H9 (cell line): ENCODE measurements at regions not wholly inside any gene's neighbourhood (a gene's known extent, or its start where the extent isn't known, plus 50 kb on each side); places are given as distances from the start of the nearest gene placed in this dataset.
A peak's percentile ranks its signal among the peaks of the same experiment; 100 is the strongest.

Source experiments
- DNase-seq: peaks from one replicate; pipeline ENCODE4 v3.0.0-alpha.2; 2017
- H2AFZ ChIP-seq: one replicate; pipeline ENCODE4 v1.6.1; 2013; ENCODE audit warnings: mild to moderate bottlenecking, low read length, control low read depth, moderate library complexity
- H2AK5ac ChIP-seq: 2 replicates; pipeline ENCODE4 v1.6.1; 2013; ENCODE audit warnings: low read length, control low read depth, mixed read lengths; ENCODE audit not compliant: insufficient read length
- H2BK120ac ChIP-seq: one replicate; pipeline ENCODE4 v1.6.1; 2013; ENCODE audit warnings: low read depth, mild to moderate bottlenecking, low read length, control low read depth, inconsistent platforms; ENCODE audit not compliant: poor library complexity, severe bottlenecking
- H2BK12ac ChIP-seq: 2 replicates; pipeline ENCODE4 v1.6.1; 2013; ENCODE audit warnings: low read length, control low read depth, mixed read lengths, low read depth; ENCODE audit not compliant: insufficient read length
- H2BK15ac ChIP-seq: 2 replicates; pipeline ENCODE4 v1.6.1; 2013; ENCODE audit warnings: low read depth, low read length, control low read depth
- H2BK20ac ChIP-seq: one replicate; pipeline ENCODE4 v1.6.1; 2013; ENCODE audit warnings: low read depth, mild to moderate bottlenecking, low read length, control low read depth, inconsistent platforms; ENCODE audit not compliant: poor library complexity, severe bottlenecking
- H2BK5ac ChIP-seq: 2 replicates; pipeline ENCODE4 v1.6.1; 2013; ENCODE audit warnings: low read length, control low read depth, mixed read lengths; ENCODE audit not compliant: insufficient read length
- H3K14ac ChIP-seq: 2 replicates; pipeline ENCODE4 v1.6.1; 2013; ENCODE audit warnings: low read length, control low read depth; ENCODE audit not compliant: insufficient read depth
- H3K18ac ChIP-seq: 2 replicates; pipeline ENCODE4 v1.6.1; 2013; ENCODE audit warnings: low read depth, mild to moderate bottlenecking, mixed read lengths, low read length, control low read depth; ENCODE audit not compliant: insufficient read length
- H3K23ac ChIP-seq: 2 replicates; pipeline ENCODE4 v1.6.1; 2013; ENCODE audit warnings: low read length, control low read depth, mixed read lengths, low read depth; ENCODE audit not compliant: insufficient read length
- H3K23me2 ChIP-seq: 2 replicates; pipeline ENCODE4 v1.6.1; 2013; ENCODE audit warnings: low read depth, mild to moderate bottlenecking, mixed read lengths, low read length, control low read depth; ENCODE audit not compliant: insufficient read length, poor library complexity, severe bottlenecking
- H3K27ac ChIP-seq: 2 replicates; pipeline ENCODE4 v1.5.1; 2013; ENCODE audit warnings: low read length, control low read depth, mixed read lengths, low read depth; ENCODE audit not compliant: insufficient read length
- H3K27me3 ChIP-seq: 2 replicates; pipeline ENCODE4 v1.6.1; 2013; ENCODE audit warnings: low read length, control low read depth, inconsistent platforms; ENCODE audit not compliant: insufficient read depth
- H3K4ac ChIP-seq: 2 replicates; pipeline ENCODE4 v1.6.1; 2013; ENCODE audit warnings: low read depth, mild to moderate bottlenecking, control low read depth, inconsistent platforms, low read length, moderate library complexity
- H3K4me1 ChIP-seq: 2 replicates; pipeline ENCODE4 v1.6.1; 2013; ENCODE audit warnings: low read length, control low read depth, inconsistent platforms; ENCODE audit not compliant: insufficient read depth
- H3K4me2 ChIP-seq: 2 replicates; pipeline ENCODE4 v1.6.1; 2013; ENCODE audit warnings: low read length, control low read depth, mixed read lengths; ENCODE audit not compliant: insufficient read length, insufficient read depth
- H3K56ac ChIP-seq: 2 replicates; pipeline ENCODE4 v1.6.1; 2013; ENCODE audit warnings: low read depth, mild to moderate bottlenecking, mixed read lengths, low read length, control low read depth; ENCODE audit not compliant: insufficient read length
- H3K79me1 ChIP-seq: 2 replicates; pipeline ENCODE4 v1.6.1; 2013; ENCODE audit warnings: low read depth, mild to moderate bottlenecking, moderate library complexity, low read length, control low read depth, inconsistent platforms; ENCODE audit not compliant: insufficient read depth, poor library complexity, severe bottlenecking
- H3K79me2 ChIP-seq: 2 replicates; pipeline ENCODE4 v1.6.1; 2013; ENCODE audit warnings: low read length, control low read depth, inconsistent platforms; ENCODE audit not compliant: insufficient read depth
- H3K9ac ChIP-seq: 2 replicates; pipeline ENCODE4 v1.6.1; 2013; ENCODE audit warnings: low read length, control low read depth, mixed read lengths; ENCODE audit not compliant: insufficient read length; ENCODE audit errors: extremely low read depth
- H3K9me3 ChIP-seq: one replicate; pipeline ENCODE4 v1.6.1; 2013; ENCODE audit warnings: low read depth, low read length, inconsistent platforms; ENCODE audit not compliant: control insufficient read depth
- H3T11ph ChIP-seq: one replicate; pipeline ENCODE4 v1.6.1; 2013; ENCODE audit warnings: mild to moderate bottlenecking, low read length, control low read depth, inconsistent platforms
- H4K20me1 ChIP-seq: one replicate; pipeline ENCODE4 v1.6.1; 2013; ENCODE audit not compliant: control insufficient read depth, insufficient read length, insufficient read depth
- H4K5ac ChIP-seq: 2 replicates; pipeline ENCODE4 v1.6.1; 2013; ENCODE audit warnings: low read depth, mild to moderate bottlenecking, mixed read lengths, low read length, control low read depth; ENCODE audit not compliant: insufficient read length
- H4K8ac ChIP-seq: replicated peaks from 2 replicates; pipeline ENCODE4 v1.6.1; 2013; ENCODE audit warnings: low read length, control low read depth, mixed read lengths, low read depth; ENCODE audit not compliant: insufficient read length
- H4K91ac ChIP-seq: 2 replicates; pipeline ENCODE4 v1.6.1; 2013; ENCODE audit warnings: low read depth, mild to moderate bottlenecking, moderate library complexity, mixed read lengths, low read length, control low read depth; ENCODE audit not compliant: insufficient read length
- H3K27ac Mint-ChIP-seq, 3 experiments: 2 replicates in 2 of 3; 3 replicates in 1 of 3; pipeline ENCODE4 v1.8.0; 2020 to 2021; ENCODE audit warnings: mixed read lengths in 3 of 3, mild to moderate bottlenecking in 1 of 3, moderate library complexity in 1 of 3
- H3K27me3 Mint-ChIP-seq: 2 replicates; pipeline ENCODE4 v1.8.0; 2021; ENCODE audit warnings: low read depth, mild to moderate bottlenecking, moderate library complexity, mixed read lengths
- H3K36me3 Mint-ChIP-seq, 3 experiments: 2 replicates in 2 of 3; 3 replicates in 1 of 3; pipeline ENCODE4 v1.8.0; 2020 to 2021; ENCODE audit warnings: low read depth in 3 of 3, mixed read lengths in 3 of 3; ENCODE audit not compliant: insufficient read depth in 1 of 3
- H3K4me1 Mint-ChIP-seq, 2 experiments: 2 replicates each; pipeline ENCODE4 v1.8.0; 2020; ENCODE audit warnings: mixed read lengths in 2 of 2
- H3K4me3 Mint-ChIP-seq, 2 experiments: 2 replicates in 1 of 2; 3 replicates in 1 of 2; pipeline ENCODE4 v1.8.0; 2020 to 2021; ENCODE audit warnings: mild to moderate bottlenecking in 2 of 2, mixed read lengths in 2 of 2, moderate library complexity in 1 of 2
- H3K9me3 Mint-ChIP-seq, 2 experiments: 2 replicates in 1 of 2; 3 replicates in 1 of 2; pipeline ENCODE4 v1.8.0; 2020; ENCODE audit warnings: mild to moderate bottlenecking in 2 of 2, mixed read lengths in 2 of 2, moderate library complexity in 1 of 2
- CTCF ChIP-seq: fragments of 200-600 bp; sonication (generic); conservative IDR thresholded peaks from 3 replicates; pipeline ENCODE4 v1.8.0; 2021; ENCODE audit warnings: antibody characterized with exemption, mild to moderate bottlenecking
- WGBS: extraction: QIAGEN DNeasy Blood & Tissue Kit; methylation state at CpG from one replicate; pipeline ENCODE4 v1.1.7; 2013; ENCODE audit warnings: missing lambda C conversion rate, low lambda C conversion rate, mixed read lengths; ENCODE audit not compliant: insufficient read length; ENCODE audit errors: extremely low coverage; 5-methylcytosine and 5-hydroxymethylcytosine counted together

- no peak overlapping the region for H3K27ac ChIP-seq
- H2BK120ac ChIP-seq: no peak overlapping the region
- no peak overlapping the region for H4K8ac ChIP-seq
- peak overlapping the region; percentile 50; the same call in 1 of the 2 replicates for H3K14ac ChIP-seq
- no peak overlapping the region for H2BK20ac ChIP-seq
- H3K4me1 ChIP-seq: peaks cover 7% of the 10 kb centered on the region; the same call in 1 of the 2 replicates
- no peak overlapping the region for H3T11ph ChIP-seq
- Mint-ChIP-seq H3K4me3 (no peak overlapping the region; a peak in 1 of 5 replicates), H3K27me3 (no peaks in the 10 kb centered on the region; the same call in none of the 2 replicates), H3K4me1 (peaks cover 44 to 45% of the 10 kb centered on the region in 2 experiments), H3K27ac (peak overlapping the region in 2 of 3 experiments; percentile 68 to 79; a peak in 5 of 7 replicates), H3K9me3 (no peaks in the 10 kb centered on the region), H3K36me3 (no peaks in the 10 kb centered on the region)
- no peaks in the 10 kb centered on the region for H3K79me2 ChIP-seq
- no peak overlapping the region for H2BK5ac ChIP-seq
- no peak overlapping the region for H4K91ac ChIP-seq
- H3K9me3 ChIP-seq: no peaks in the 10 kb centered on the region
- DNase-seq: peak; percentile 54
- H2BK12ac ChIP-seq: no peak overlapping the region
- H3K56ac ChIP-seq: no peak overlapping the region
- no peak overlapping the region for H3K4me2 ChIP-seq
- H4K20me1 ChIP-seq: no peaks in the 10 kb centered on the region
- no peak overlapping the region for H2AFZ ChIP-seq
- TF ChIP-seq CTCF: no peak
- H3K9ac ChIP-seq: no peak overlapping the region
- no peak overlapping the region for H2BK15ac ChIP-seq
- no peaks in the 10 kb centered on the region for H3K23me2 ChIP-seq
- H2AK5ac ChIP-seq: no peak overlapping the region
- H3K79me1 ChIP-seq: no peaks in the 10 kb centered on the region
- peak overlapping the region; percentile 12 for H3K18ac ChIP-seq
- no peak overlapping the region for H4K5ac ChIP-seq
- no peak overlapping the region for H3K23ac ChIP-seq
- no CpG with 5 or more reads among the region's 9 CpGs for WGBS
- H3K27me3 ChIP-seq: no peaks in the 10 kb centered on the region
- no peak overlapping the region; the same call in 1 of the 2 replicates for H3K4ac ChIP-seq
Measured at GRCh38 chr3:13162549-13163320, 89.5 kb upstream of the IQSEC1 start.
